B cell (primary cell): ENCODE measurements at regions not wholly inside any gene's neighbourhood (a gene's known extent, or its start where the extent isn't known, plus 50 kb on each side); places are given as distances from the start of the nearest gene placed in this dataset.

Experiments used
- ATAC-seq: fragments of 200-7000 bp; cut with Tn5 transposase; one replicate; pipeline ENCODE4 v1.10.0; 2021; ENCODE audit warnings: low read depth, mild to moderate bottlenecking, moderate number of reproducible peaks, moderate library complexity
- CTCF ChIA-PET: fragments of 350-600 bp; sonication (Branson Sonifier 250); formaldehyde crosslinking; loops from one replicate; lab custom pipeline; 2021; ENCODE audit warnings: antibody characterized with exemption, inconsistent platforms; lab: Charles Lee
- POLR2A ChIA-PET: fragments of 350-600 bp; sonication (Branson Sonifier 250); formaldehyde crosslinking; loops from one replicate; lab custom pipeline; 2021; ENCODE audit warnings: antibody characterized with exemption; lab: Charles Lee
- DNase-seq: peaks from one replicate; pipeline ENCODE4 v3.0.0; 2013
- H2AFZ ChIP-seq: 2 replicates; pipeline ENCODE4 v1.6.1; 2012; ENCODE audit warnings: mild to moderate bottlenecking, low read depth, low read length; ENCODE audit not compliant: insufficient read depth, poor library complexity, severe bottlenecking
- H3K27ac ChIP-seq, 2 donors: 1 replicate in 1 of 2; 2 replicates in 1 of 2; pipeline ENCODE4 v1.5.1; 2012 to 2013; ENCODE audit warnings: low read length in 2 of 2, mild to moderate bottlenecking in 2 of 2, moderate library complexity in 1 of 2
- H3K27me3 ChIP-seq, 4 experiments: fragments of 200-600 bp in 1 of 4; sonication (generic) in 1 of 4; replicated peaks in 1 of 4; 1 replicate in 2 of 4; 2 replicates in 2 of 4; pipeline versions ENCODE4 v1.6.1 to v1.7.0; 2013 to 2016; ENCODE audit warnings: low read length in 3 of 4, mild to moderate bottlenecking in 2 of 4, mixed read lengths in 1 of 4, moderate library complexity in 1 of 4; ENCODE audit not compliant: insufficient read depth in 4 of 4, control insufficient read depth in 3 of 4; ENCODE audit errors: control extremely low read depth in 1 of 4
- H3K36me3 ChIP-seq, 2 experiments: replicated peaks in 1 of 2; 1 replicate in 1 of 2; 2 replicates in 1 of 2; pipeline versions ENCODE4 v1.6.1 to v1.7.1; 2013; ENCODE audit warnings: low read length in 1 of 2; ENCODE audit not compliant: insufficient read depth in 2 of 2, control insufficient read depth in 1 of 2; ENCODE audit errors: control extremely low read depth in 1 of 2, extremely low read depth in 1 of 2
- H3K4me1 ChIP-seq, 2 donors: fragments of 200-600 bp in 1 of 2; sonication (generic) in 1 of 2; 1 replicate in 1 of 2; 2 replicates in 1 of 2; pipeline versions ENCODE4 v1.5.1 to v1.6.1; 2013 to 2017; ENCODE audit warnings: low read length in 2 of 2; ENCODE audit not compliant: control insufficient read depth in 2 of 2, insufficient read depth in 2 of 2
- H3K4me2 ChIP-seq: replicated peaks from 2 replicates; pipeline ENCODE3; 2012; ENCODE audit warnings: mild to moderate bottlenecking, low read depth, low read length; ENCODE audit not compliant: poor library complexity, severe bottlenecking
- H3K4me3 ChIP-seq, 5 experiments: fragments of 200-600 bp in 1 of 5; sonication (generic) in 1 of 5; 1 replicate in 3 of 5; 2 replicates in 2 of 5; pipeline versions ENCODE4 v1.5.1 to v1.7.0; 2011 to 2016; ENCODE audit warnings: low read length in 4 of 5, mild to moderate bottlenecking in 4 of 5, low read depth in 2 of 5, control low read depth in 1 of 5, moderate library complexity in 1 of 5; ENCODE audit not compliant: insufficient read depth in 1 of 5; ENCODE audit errors: control extremely low read depth in 1 of 5, extremely low read depth in 1 of 5
- H3K79me2 ChIP-seq: fragments of 200-600 bp; sonication (generic); one replicate; pipeline ENCODE4 v1.6.0; 2016; ENCODE audit warnings: low read length; ENCODE audit not compliant: control insufficient read depth, insufficient read depth
- H3K9ac ChIP-seq: fragments of 200-600 bp; sonication (generic); 2 replicates; pipeline ENCODE4 v1.6.1; 2017; ENCODE audit warnings: mild to moderate bottlenecking, low read length, moderate library complexity
- H3K9me3 ChIP-seq, 3 donors: one replicate each; pipeline versions ENCODE4 v1.6.1 to v1.7.1; 2013; ENCODE audit warnings: low read length in 2 of 3; ENCODE audit not compliant: control insufficient read depth in 2 of 3, insufficient read depth in 1 of 3; ENCODE audit errors: control extremely low read depth in 1 of 3
- H4K20me1 ChIP-seq: 2 replicates; pipeline ENCODE4 v1.6.0; 2012; ENCODE audit warnings: mild to moderate bottlenecking, low read length; ENCODE audit not compliant: insufficient read depth, control insufficient read depth, poor library complexity, severe bottlenecking
- H3K27ac Mint-ChIP-seq: one replicate; pipeline ENCODE4 v1.8.0; 2021; ENCODE audit warnings: mixed read lengths
- H3K27me3 Mint-ChIP-seq: one replicate; pipeline ENCODE4 v1.8.0; 2021; ENCODE audit warnings: mixed read lengths
- H3K4me1 Mint-ChIP-seq: one replicate; pipeline ENCODE4 v1.8.0; 2021; ENCODE audit warnings: mixed read lengths
- H3K4me3 Mint-ChIP-seq: one replicate; pipeline ENCODE4 v1.8.0; 2021; ENCODE audit warnings: mixed read lengths
- H3K9me3 Mint-ChIP-seq: one replicate; pipeline ENCODE4 v1.8.0; 2022; ENCODE audit warnings: mixed read lengths; ENCODE audit not compliant: insufficient read depth
- EZH2 ChIP-seq: IDR thresholded peaks from 2 replicates; pipeline ENCODE4 v1.6.1; 2012; ENCODE audit warnings: borderline replicate concordance, low read depth, mild to moderate bottlenecking, moderate library complexity, low read length; ENCODE audit not compliant: insufficient read depth, poor library complexity, severe bottlenecking
- WGBS: methylation state at CpG from one replicate; pipeline ENCODE4 v1.1.5; 2013; ENCODE audit warnings: missing lambda C conversion rate; ENCODE audit not compliant: insufficient coverage; 5-methylcytosine and 5-hydroxymethylcytosine counted together
- intact Hi-C: fragments of 100-400 bp; cut with micrococcal nuclease; formaldehyde crosslinking; loops from one replicate; pipeline ENCODE4 v1.10.0; 2022
- TF ChIP-seq, protein P1 (sequence below): fragments of 200-600 bp; IDR thresholded peaks from one replicate; pipeline ENCODE4 v1.8.0; 2022; ENCODE audit warnings: antibody characterized with exemption, mild to moderate bottlenecking

- H3K4me3 Mint-ChIP-seq: no peak overlapping the region
- Histone ChIP-seq H3K4me1 (no peaks in the 10 kb centered on the region), H3K9ac (no peak overlapping the region), H4K20me1 (no peaks in the 10 kb centered on the region), H3K79me2 (no peaks in the 10 kb centered on the region), H3K4me2 (no peak overlapping the region), H3K36me3 (no peaks in the 10 kb centered on the region), H2AFZ (no peak overlapping the region), H3K27me3 (peaks cover 0 to 4% (median 0%) of the 10 kb centered on the region in 4 experiments), H3K27ac (no peak overlapping the region), H3K9me3 (no peaks in the 10 kb centered on the region), H3K4me3 (no peak overlapping the region)
- no peak for DNase-seq
- H3K27me3 Mint-ChIP-seq: peaks cover 3% of the 10 kb centered on the region
- POLR2A ChIA-PET: no interaction called here
- intact Hi-C loops: no loop called here
- H3K4me1 Mint-ChIP-seq: no peaks in the 10 kb centered on the region
- WGBS: 0% methylated on average over 1 of the region's 1 CpG
- H3K9me3 Mint-ChIP-seq: no peaks in the 10 kb centered on the region
- CTCF ChIA-PET: no interaction called here
- H3K27ac Mint-ChIP-seq: no peak overlapping the region
- no peak for ATAC-seq
- no peak for TF ChIP-seq EZH2
- TF ChIP-seq, protein P1, sequence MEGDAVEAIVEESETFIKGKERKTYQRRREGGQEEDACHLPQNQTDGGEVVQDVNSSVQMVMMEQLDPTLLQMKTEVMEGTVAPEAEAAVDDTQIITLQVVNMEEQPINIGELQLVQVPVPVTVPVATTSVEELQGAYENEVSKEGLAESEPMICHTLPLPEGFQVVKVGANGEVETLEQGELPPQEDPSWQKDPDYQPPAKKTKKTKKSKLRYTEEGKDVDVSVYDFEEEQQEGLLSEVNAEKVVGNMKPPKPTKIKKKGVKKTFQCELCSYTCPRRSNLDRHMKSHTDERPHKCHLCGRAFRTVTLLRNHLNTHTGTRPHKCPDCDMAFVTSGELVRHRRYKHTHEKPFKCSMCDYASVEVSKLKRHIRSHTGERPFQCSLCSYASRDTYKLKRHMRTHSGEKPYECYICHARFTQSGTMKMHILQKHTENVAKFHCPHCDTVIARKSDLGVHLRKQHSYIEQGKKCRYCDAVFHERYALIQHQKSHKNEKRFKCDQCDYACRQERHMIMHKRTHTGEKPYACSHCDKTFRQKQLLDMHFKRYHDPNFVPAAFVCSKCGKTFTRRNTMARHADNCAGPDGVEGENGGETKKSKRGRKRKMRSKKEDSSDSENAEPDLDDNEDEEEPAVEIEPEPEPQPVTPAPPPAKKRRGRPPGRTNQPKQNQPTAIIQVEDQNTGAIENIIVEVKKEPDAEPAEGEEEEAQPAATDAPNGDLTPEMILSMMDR: no peak
Measured at GRCh38 chr9:105957830-105958229, 263.5 kb downstream of the TMEM38B start.

DNA sequence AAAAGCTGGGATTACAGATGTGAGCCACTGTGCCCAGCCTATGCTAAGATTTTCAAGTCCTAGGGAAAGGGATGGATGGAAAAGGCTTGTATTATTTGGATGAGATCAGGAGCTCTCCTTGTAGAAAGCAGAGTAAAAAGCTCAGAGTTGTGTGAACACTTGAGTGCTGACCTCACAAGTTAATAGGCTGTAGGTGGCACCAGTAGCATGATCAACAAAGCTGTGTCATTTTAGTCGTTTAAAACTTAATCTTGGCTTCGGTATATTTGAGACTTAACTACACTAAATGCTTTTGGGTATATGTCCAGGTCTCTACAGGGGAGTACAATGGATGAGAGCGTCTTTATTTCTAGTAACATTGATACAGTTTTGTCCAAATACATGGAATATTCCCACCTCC, 264.2 kb downstream of the TMEM38B start:
- WGBS: no CpG with 5 or more reads among the region's 3 CpGs
- H3K27ac ChIP-seq: no peak overlapping the region
- CTCF ChIA-PET: no interaction called here

More for the DNA sequence above, 264.2 kb downstream of the TMEM38B start:
- ATAC-seq (no peak), DNase-seq (no peak)
- no peaks in the 10 kb centered on the region for H3K36me3 ChIP-seq
- no peaks in the 10 kb centered on the region for H3K4me1 ChIP-seq
- no peaks in the 10 kb centered on the region for H3K9me3 Mint-ChIP-seq
- H4K20me1 ChIP-seq: no peaks in the 10 kb centered on the region
- TF ChIP-seq EZH2: no peak
- TF ChIP-seq, protein P1: no peak
- no peaks in the 10 kb centered on the region for H3K4me1 Mint-ChIP-seq
- no peak overlapping the region for H3K27ac Mint-ChIP-seq
- no peak overlapping the region for H3K4me3 ChIP-seq
- H3K9ac ChIP-seq: no peak overlapping the region
- H3K79me2 ChIP-seq: no peaks in the 10 kb centered on the region
- no peaks in the 10 kb centered on the region for H3K9me3 ChIP-seq
- H2AFZ ChIP-seq: no peak overlapping the region
- no peak overlapping the region for H3K4me3 Mint-ChIP-seq
- H3K27me3 ChIP-seq: peaks cover 0 to under 1% (median 0%) of the 10 kb centered on the region in 4 experiments
- H3K4me2 ChIP-seq: no peak overlapping the region
- H3K27me3 Mint-ChIP-seq: peaks cover 3% of the 10 kb centered on the region
- POLR2A ChIA-PET: no interaction called here
- intact Hi-C loops: no loop called here
